ENCODE measurements at regions not wholly inside any gene's neighbourhood (a gene's known extent, or its start where the extent isn't known, plus 50 kb on each side); places are given as distances from the start of the nearest gene placed in this dataset.

GRCh38 chr4:32106767-32107166, 1386.6 kb downstream of the PCDH7 start:
- no peak for TF ChIP-seq EZH2phosphoT487 (IDR thresholded peaks at IDR 0.05; ENCODE audit: insufficient read depth, low read depth)
- no peak for TF ChIP-seq EZH2 (IDR thresholded peaks at IDR 0.05; ENCODE audit: insufficient read depth, poor library complexity, severe bottlenecking)
